HG03175 (cell line): ENCODE measurements at regions not wholly inside any gene's neighbourhood (a gene's known extent, or its start where the extent isn't known, plus 50 kb on each side); places are given as distances from the start of the nearest gene placed in this dataset.

Experiments
- ATAC-seq: cut with Tn5 transposase; IDR thresholded peaks from one replicate; pipeline ENCODE4 v1.9.1; 2021; ENCODE audit warnings: mild to moderate bottlenecking, moderate library complexity; ENCODE audit not compliant: unreplicated experiment

GRCh38 chr2:611519-611918, 65.7 kb downstream of the TMEM18 start:
- ATAC-seq: no peak

GRCh38 chr2:610491-610890, 66.7 kb downstream of the TMEM18 start:
- ATAC-seq: no peak

- no peak for ATAC-seq
These were observed 67.3 kb downstream of the TMEM18 start for GRCh38 chr2:609881-610280.

GRCh38 chr2:609449-609848, 67.8 kb downstream of the TMEM18 start:
- ATAC-seq: no peak

GRCh38 chr2:608711-609110, 68.5 kb downstream of the TMEM18 start:
- no peak for ATAC-seq

- no peak for ATAC-seq
These were observed 68.9 kb downstream of the TMEM18 start for GRCh38 chr2:608297-608696.

- ATAC-seq: no peak
These were observed 69.5 kb downstream of the TMEM18 start for GRCh38 chr2:607709-608108.

- ATAC-seq: no peak
These were observed 70.0 kb downstream of the TMEM18 start for GRCh38 chr2:607172-607571.

- ATAC-seq: no peak
These were observed 71.3 kb downstream of the TMEM18 start for GRCh38 chr2:605674-606608.

- ATAC-seq: no peak
These were observed 72.2 kb downstream of the TMEM18 start for GRCh38 chr2:604854-605524.

GRCh38 chr2:604385-604784, 72.8 kb downstream of the TMEM18 start:
- no peak for ATAC-seq

GRCh38 chr2:603869-604268, 73.3 kb downstream of the TMEM18 start:
- ATAC-seq: no peak

- no peak for ATAC-seq
These were observed 73.8 kb downstream of the TMEM18 start for GRCh38 chr2:603427-603826.

GRCh38 chr2:602571-603359, 74.4 kb downstream of the TMEM18 start:
- no peak for ATAC-seq

GRCh38 chr2:601806-602455, 75.3 kb downstream of the TMEM18 start:
- ATAC-seq: no peak

GRCh38 chr2:601387-601698, 75.9 kb downstream of the TMEM18 start:
- ATAC-seq: no peak

- ATAC-seq: no peak
These were observed 76.4 kb downstream of the TMEM18 start for GRCh38 chr2:600542-601386.

- ATAC-seq: no peak
These were observed 77.6 kb downstream of the TMEM18 start for GRCh38 chr2:599601-600000.

GRCh38 chr2:598058-598802, 79.0 kb downstream of the TMEM18 start:
- no peak for ATAC-seq
